Urinary bladder (tissue), 3 donors: ENCODE measurements at regions not wholly inside any gene's neighbourhood (a gene's known extent, or its start where the extent isn't known, plus 50 kb on each side); places are given as distances from the start of the nearest gene placed in this dataset.
"Not testable (repeated sequence)": the region's sequence is repeated elsewhere in the genome, so short reads cannot be mapped to it uniquely, and the experiment has no call there.

Experiments
- DNase-seq: peaks from one replicate; pipeline ENCODE4 v3.0.0-alpha.2; 2015; ENCODE audit errors: extremely low spot score
- H3K27ac ChIP-seq: one replicate; pipeline ENCODE4 v1.5.1; 2013; ENCODE audit warnings: low read depth, mild to moderate bottlenecking, moderate library complexity
- H3K36me3 ChIP-seq: one replicate; pipeline ENCODE4 v1.6.1; 2013; ENCODE audit warnings: mild to moderate bottlenecking, moderate library complexity; ENCODE audit not compliant: insufficient read depth
- H3K4me1 ChIP-seq: one replicate; pipeline ENCODE4 v1.6.1; 2013; ENCODE audit warnings: mild to moderate bottlenecking, moderate library complexity; ENCODE audit not compliant: insufficient read depth
- H3K4me3 ChIP-seq: one replicate; pipeline ENCODE4 v1.5.1; 2013; ENCODE audit warnings: low read depth, low read length
- WGBS: extraction: QIAGEN DNeasy Blood & Tissue Kit; methylation state at CpG from one replicate; pipeline ENCODE4 v1.1.7; 2013; 5-methylcytosine and 5-hydroxymethylcytosine counted together
- donor health status: healthy with polysubstance abuse.
- donor health status: healthy.

DNA sequence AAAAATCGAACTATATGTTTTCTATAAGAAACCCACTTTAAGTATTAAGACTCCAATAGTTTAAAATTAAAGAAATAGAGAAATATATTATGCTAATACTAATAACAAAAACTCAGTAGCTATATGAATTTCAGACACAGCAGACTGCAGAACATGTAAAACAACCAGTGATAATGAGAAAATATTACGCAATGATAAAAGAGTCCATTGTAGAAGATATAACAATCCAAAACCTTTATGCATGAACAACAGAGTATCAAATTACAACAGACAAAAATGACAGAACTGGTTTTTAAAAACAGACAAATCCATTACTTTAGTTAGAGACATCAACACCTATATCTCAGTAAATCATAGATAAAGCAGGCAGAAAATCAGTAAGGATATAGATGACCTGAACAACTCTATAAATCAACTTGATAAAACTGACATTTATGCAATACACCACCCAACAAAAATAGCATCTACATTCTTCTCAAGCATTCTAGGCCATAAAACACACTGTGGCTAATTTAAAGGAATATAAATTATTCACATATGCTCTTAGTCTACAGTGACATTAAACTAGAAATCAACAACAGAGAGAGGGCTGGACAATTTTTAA lies 669.5 kb upstream of the GHITM start:
- no peaks in the 10 kb centered on the region for H3K36me3 ChIP-seq
- no peak for DNase-seq
- H3K4me3 ChIP-seq = no peak overlapping the region
- H3K4me1 ChIP-seq = no peaks in the 10 kb centered on the region
- no peak overlapping the region for H3K27ac ChIP-seq
- 73% methylated on average over 2 of the region's 2 CpGs for WGBS

DNA sequence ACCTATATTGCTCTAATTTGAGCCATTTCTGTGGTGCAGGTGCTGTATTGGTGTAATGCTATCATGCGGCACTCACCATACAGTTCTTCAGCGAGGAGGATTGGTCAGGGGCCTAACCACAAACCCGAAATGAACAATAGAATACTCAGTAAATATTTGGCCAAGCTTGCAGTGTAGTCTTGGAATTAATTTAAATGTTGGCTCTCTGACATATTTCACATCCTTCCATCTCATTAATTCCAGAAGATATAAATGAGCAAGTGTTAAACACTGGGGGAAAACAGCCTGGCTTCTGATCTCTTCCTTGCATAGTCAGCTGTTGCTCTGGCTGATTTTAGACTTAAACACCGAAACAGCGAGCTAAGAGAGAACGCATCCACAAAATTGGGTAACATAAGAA lies 663.1 kb upstream of the GHITM start:
- DNase-seq = no peak
- no peak overlapping the region for H3K4me3 ChIP-seq
- WGBS = 92% methylated on average over 6 of the region's 6 CpGs
- H3K27ac ChIP-seq = no peak overlapping the region
- H3K4me1 ChIP-seq = no peaks in the 10 kb centered on the region
- no peaks in the 10 kb centered on the region for H3K36me3 ChIP-seq

GRCh38 chr10:83489161-83489560 lies 650.1 kb upstream of the GHITM start:
- WGBS = 75% methylated on average over 1 of the region's 1 CpG
- Histone ChIP-seq H3K4me3 (no peak overlapping the region), H3K36me3 (no peaks in the 10 kb centered on the region), H3K4me1 (no peaks in the 10 kb centered on the region), H3K27ac (no peak overlapping the region)
- no peak for DNase-seq

- Histone ChIP-seq H3K4me3 (no peak overlapping the region), H3K36me3 (no peaks in the 10 kb centered on the region), H3K4me1 (no peaks in the 10 kb centered on the region), H3K27ac (no peak overlapping the region)
- DNase-seq = no peak
- 91% methylated on average over 4 of the region's 4 CpGs for WGBS
These were observed 647.3 kb upstream of the GHITM start for GRCh38 chr10:83492004-83492403.

DNA sequence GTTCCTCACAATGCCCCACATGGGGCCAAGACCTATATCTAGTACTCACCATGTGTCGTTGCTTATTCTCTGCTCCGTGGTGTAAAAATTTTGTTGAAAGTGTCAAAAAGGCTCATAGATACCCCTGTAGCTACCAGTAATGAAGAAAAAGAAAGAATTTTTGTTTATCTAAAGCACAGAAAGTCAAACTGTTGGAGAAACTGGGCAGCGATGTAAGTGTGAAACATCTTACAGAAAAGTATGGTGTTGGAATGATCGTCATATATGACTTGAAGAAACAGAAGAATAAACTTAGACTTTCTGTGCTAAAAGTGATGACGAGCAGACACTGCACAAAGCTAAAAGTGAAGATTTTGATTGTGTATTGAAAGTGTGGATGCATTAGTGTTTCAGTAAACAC lies 626.6 kb upstream of the GHITM start:
- no peak overlapping the region for H3K4me3 ChIP-seq
- DNase-seq = no peak
- no peaks in the 10 kb centered on the region for H3K36me3 ChIP-seq
- H3K4me1 ChIP-seq = no peaks in the 10 kb centered on the region
- WGBS = 93% methylated on average over 5 of the region's 5 CpGs
- no peak overlapping the region for H3K27ac ChIP-seq

DNA sequence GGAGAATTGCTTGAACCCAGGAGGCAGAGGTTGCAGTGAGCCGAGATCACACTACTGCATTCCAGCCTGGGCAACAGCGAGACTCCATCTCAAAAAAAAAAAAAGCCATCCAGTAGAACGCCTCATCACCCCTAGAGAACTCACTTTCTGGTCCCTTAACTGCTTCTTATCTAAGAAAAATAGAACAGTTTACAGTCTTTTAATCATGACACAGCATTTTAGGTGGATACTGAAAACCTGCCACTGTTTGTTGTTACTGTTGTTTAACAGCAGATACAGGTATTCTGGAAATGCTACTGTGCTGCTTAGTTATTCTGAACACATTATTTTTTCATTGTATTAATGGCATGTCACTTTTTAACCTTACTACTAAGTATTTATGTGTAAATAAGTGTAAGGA lies 624.3 kb upstream of the GHITM start:
- Histone ChIP-seq H3K27ac (no peak overlapping the region), H3K4me3 (no peak overlapping the region), H3K4me1 (no peaks in the 10 kb centered on the region), H3K36me3 (no peaks in the 10 kb centered on the region)
- DNase-seq = no peak
- WGBS = 81% methylated on average over 3 of the region's 3 CpGs

GRCh38 chr10:83516788-83517187 lies 622.5 kb upstream of the GHITM start:
- Histone ChIP-seq H3K27ac (no peak overlapping the region), H3K36me3 (no peaks in the 10 kb centered on the region), H3K4me3 (no peak overlapping the region), H3K4me1 (no peaks in the 10 kb centered on the region)
- DNase-seq = no peak
- 67% methylated on average over 4 of the region's 4 CpGs for WGBS

DNA sequence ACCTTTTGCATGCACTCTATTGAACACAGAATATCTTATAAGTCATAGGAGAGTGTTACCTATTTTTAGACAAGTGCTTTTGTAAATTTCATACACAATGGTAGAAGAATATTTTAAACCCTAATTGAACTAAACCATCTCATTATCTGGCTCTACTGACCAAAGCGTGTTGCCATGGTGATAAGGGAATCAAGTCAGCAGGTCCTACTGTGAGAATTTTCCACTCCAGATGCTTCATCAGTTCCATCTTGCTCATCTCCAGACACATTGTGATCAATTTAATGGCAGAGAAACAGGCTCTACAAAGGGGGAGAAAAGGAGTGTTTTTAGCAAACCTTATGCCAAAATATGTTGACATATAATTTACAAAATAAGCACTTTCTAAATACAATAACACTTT lies 621.9 kb upstream of the GHITM start:
- H3K36me3 ChIP-seq = no peaks in the 10 kb centered on the region
- H3K27ac ChIP-seq = no peak overlapping the region
- no peaks in the 10 kb centered on the region for H3K4me1 ChIP-seq
- no peak for DNase-seq
- 92% methylated on average over 1 of the region's 1 CpG for WGBS
- H3K4me3 ChIP-seq = no peak overlapping the region

GRCh38 chr10:83518779-83519178 lies 620.5 kb upstream of the GHITM start:
- Histone ChIP-seq H3K4me3 (no peak overlapping the region), H3K4me1 (no peaks in the 10 kb centered on the region), H3K27ac (no peak overlapping the region), H3K36me3 (no peaks in the 10 kb centered on the region)
- no peak for DNase-seq
- WGBS = 82% methylated on average over 4 of the region's 4 CpGs

GRCh38 chr10:83520386-83520785 lies 618.9 kb upstream of the GHITM start:
- not testable (repeated sequence) for H3K27ac ChIP-seq, DNase-seq, H3K4me3 ChIP-seq, H3K36me3 ChIP-seq, H3K4me1 ChIP-seq
- 94% methylated on average over 11 of the region's 11 CpGs for WGBS

DNA sequence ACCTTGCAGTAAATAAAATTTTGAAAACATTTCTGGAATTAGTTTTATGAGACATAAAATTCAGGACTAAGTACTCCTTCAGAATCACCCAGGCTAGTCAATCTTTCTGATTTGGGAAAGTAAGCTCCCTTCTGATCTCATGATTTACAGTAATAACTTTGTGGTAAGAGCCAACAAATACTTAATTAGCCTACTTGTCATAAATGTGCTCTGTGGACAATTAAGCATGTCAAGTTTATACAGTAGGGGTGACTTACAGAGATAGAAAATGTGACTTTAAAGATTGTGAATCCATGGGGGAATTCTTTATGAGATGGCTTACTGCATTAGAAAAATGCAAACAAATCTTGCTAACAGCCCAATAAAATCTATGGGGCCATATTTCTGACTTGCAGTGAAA lies 616.9 kb upstream of the GHITM start:
- no peak overlapping the region for H3K27ac ChIP-seq
- no peaks in the 10 kb centered on the region for H3K36me3 ChIP-seq
- no peak for DNase-seq
- H3K4me3 ChIP-seq = no peak overlapping the region
- no peaks in the 10 kb centered on the region for H3K4me1 ChIP-seq

- no peaks in the 10 kb centered on the region for H3K36me3 ChIP-seq
- H3K27ac ChIP-seq = no peak overlapping the region
- H3K4me3 ChIP-seq = no peak overlapping the region
- DNase-seq = no peak
- H3K4me1 ChIP-seq = no peaks in the 10 kb centered on the region
- 23% methylated on average over 3 of the region's 3 CpGs for WGBS
These were observed 616.4 kb upstream of the GHITM start for GRCh38 chr10:83522881-83523386.

- no peak overlapping the region for H3K4me3 ChIP-seq
- H3K27ac ChIP-seq = no peak overlapping the region
- H3K36me3 ChIP-seq = no peaks in the 10 kb centered on the region
- H3K4me1 ChIP-seq = no peaks in the 10 kb centered on the region
- no peak for DNase-seq
These were observed 611.4 kb upstream of the GHITM start for GRCh38 chr10:83527934-83528333.

GRCh38 chr10:83533290-83533689 lies 606.0 kb upstream of the GHITM start:
- DNase-seq = no peak
- Histone ChIP-seq H3K4me3 (no peak overlapping the region), H3K4me1 (no peaks in the 10 kb centered on the region), H3K27ac (no peak overlapping the region), H3K36me3 (no peaks in the 10 kb centered on the region)
- 43% methylated on average over 1 of the region's 1 CpG for WGBS

GRCh38 chr10:83536426-83536825 lies 602.9 kb upstream of the GHITM start:
- 73% methylated on average over 4 of the region's 4 CpGs for WGBS
- Histone ChIP-seq H3K4me3 (no peak overlapping the region), H3K36me3 (no peaks in the 10 kb centered on the region), H3K4me1 (no peaks in the 10 kb centered on the region), H3K27ac (no peak overlapping the region)
- no peak for DNase-seq
